IPS-18a (cell line): ENCODE measurements at regions not wholly inside any gene's neighbourhood (a gene's known extent, or its start where the extent isn't known, plus 50 kb on each side); places are given as distances from the start of the nearest gene placed in this dataset.

ENCODE experiments used
- H3K27ac ChIP-seq: one replicate; pipeline ENCODE4 v1.5.1; 2013; ENCODE audit warnings: low read length
- H3K27me3 ChIP-seq: one replicate; pipeline ENCODE4 v1.6.1; 2013; ENCODE audit warnings: mild to moderate bottlenecking, low read length; ENCODE audit not compliant: control insufficient read depth, insufficient read depth
- H3K36me3 ChIP-seq: one replicate; pipeline ENCODE4 v1.6.1; 2013; ENCODE audit warnings: low read depth, low read length; ENCODE audit not compliant: control insufficient read depth
- H3K4me1 ChIP-seq: one replicate; pipeline ENCODE4 v1.6.1; 2013; ENCODE audit warnings: low read depth, low read length; ENCODE audit not compliant: control insufficient read depth
- H3K4me3 ChIP-seq: one replicate; pipeline ENCODE4 v1.5.1; 2013; ENCODE audit warnings: low read length
- H3K9ac ChIP-seq: one replicate; pipeline ENCODE4 v1.6.1; 2013; ENCODE audit warnings: mild to moderate bottlenecking, low read length, moderate library complexity
- H3K9me3 ChIP-seq: one replicate; pipeline ENCODE4 v1.6.1; 2013; ENCODE audit warnings: low read depth, low read length; ENCODE audit not compliant: control insufficient read depth

GRCh38 chr12:111202237-111202915 lies 166.5 kb downstream of the PHETA1 start:
- H3K27ac ChIP-seq = no peak overlapping the region
- H3K9me3 ChIP-seq = no peaks in the 10 kb centered on the region
- H3K27me3 ChIP-seq = no peaks in the 10 kb centered on the region

GRCh38 chr12:111201495-111202236 lies 167.2 kb downstream of the PHETA1 start:
- no peaks in the 10 kb centered on the region for H3K27me3 ChIP-seq
- no peak overlapping the region for H3K9ac ChIP-seq
- no peaks in the 10 kb centered on the region for H3K36me3 ChIP-seq
- H3K27ac ChIP-seq = no peak overlapping the region
- no peaks in the 10 kb centered on the region for H3K9me3 ChIP-seq
- no peaks in the 10 kb centered on the region for H3K4me1 ChIP-seq
- no peak overlapping the region for H3K4me3 ChIP-seq

More at GRCh38 chr12:111202237-111202915, 166.5 kb downstream of the PHETA1 start:
- Histone ChIP-seq H3K4me1 (no peaks in the 10 kb centered on the region), H3K9ac (no peak overlapping the region), H3K36me3 (no peaks in the 10 kb centered on the region), H3K4me3 (no peak overlapping the region)

GRCh38 chr12:111201036-111201435 lies 167.9 kb downstream of the PHETA1 start:
- no peaks in the 10 kb centered on the region for H3K27me3 ChIP-seq
- no peaks in the 10 kb centered on the region for H3K36me3 ChIP-seq
- H3K9me3 ChIP-seq = no peaks in the 10 kb centered on the region
- H3K9ac ChIP-seq = no peak overlapping the region
- H3K27ac ChIP-seq = no peak overlapping the region
- no peak overlapping the region for H3K4me3 ChIP-seq
- no peaks in the 10 kb centered on the region for H3K4me1 ChIP-seq

- H3K4me3 ChIP-seq = no peak overlapping the region
- H3K27ac ChIP-seq = no peak overlapping the region
- H3K36me3 ChIP-seq = no peaks in the 10 kb centered on the region
- H3K9me3 ChIP-seq = no peaks in the 10 kb centered on the region
- no peak overlapping the region for H3K9ac ChIP-seq
- H3K27me3 ChIP-seq = no peaks in the 10 kb centered on the region
- H3K4me1 ChIP-seq = peaks cover 15% of the 10 kb centered on the region
These were observed 171.4 kb downstream of the PHETA1 start for GRCh38 chr12:111197376-111197944.

- Histone ChIP-seq H3K4me1 (peaks cover 17% of the 10 kb centered on the region), H3K27me3 (no peaks in the 10 kb centered on the region), H3K4me3 (no peak overlapping the region), H3K9me3 (no peaks in the 10 kb centered on the region), H3K9ac (no peak overlapping the region), H3K27ac (no peak overlapping the region), H3K36me3 (no peaks in the 10 kb centered on the region)
These were observed 172.4 kb downstream of the PHETA1 start for GRCh38 chr12:111196532-111196931.

GRCh38 chr12:111195316-111195715 lies 173.6 kb downstream of the PHETA1 start:
- no peak overlapping the region for H3K4me3 ChIP-seq
- H3K36me3 ChIP-seq = no peaks in the 10 kb centered on the region

GRCh38 chr12:111194703-111195051 lies 174.2 kb downstream of the PHETA1 start:
- no peaks in the 10 kb centered on the region for H3K27me3 ChIP-seq
- H3K4me3 ChIP-seq = no peak overlapping the region
- H3K36me3 ChIP-seq = no peaks in the 10 kb centered on the region
- H3K4me1 ChIP-seq = peaks cover 17% of the 10 kb centered on the region
- no peak overlapping the region for H3K9ac ChIP-seq
- no peaks in the 10 kb centered on the region for H3K9me3 ChIP-seq
- no peak overlapping the region for H3K27ac ChIP-seq

More at GRCh38 chr12:111195316-111195715, 173.6 kb downstream of the PHETA1 start:
- H3K9ac ChIP-seq = no peak overlapping the region
- no peaks in the 10 kb centered on the region for H3K27me3 ChIP-seq
- H3K9me3 ChIP-seq = no peaks in the 10 kb centered on the region
- no peak overlapping the region for H3K27ac ChIP-seq
- peaks cover 17% of the 10 kb centered on the region for H3K4me1 ChIP-seq

GRCh38 chr12:111193977-111194702 lies 174.8 kb downstream of the PHETA1 start:
- Histone ChIP-seq H3K27me3 (no peaks in the 10 kb centered on the region), H3K4me3 (no peak overlapping the region), H3K4me1 (peaks cover 17% of the 10 kb centered on the region), H3K9ac (no peak overlapping the region), H3K27ac (no peak overlapping the region), H3K36me3 (no peaks in the 10 kb centered on the region), H3K9me3 (no peaks in the 10 kb centered on the region)

- H3K9ac ChIP-seq = no peak overlapping the region
- H3K4me1 ChIP-seq = peaks cover 17% of the 10 kb centered on the region
- H3K36me3 ChIP-seq = no peaks in the 10 kb centered on the region
- H3K9me3 ChIP-seq = no peaks in the 10 kb centered on the region
- no peaks in the 10 kb centered on the region for H3K27me3 ChIP-seq
- H3K4me3 ChIP-seq = no peak overlapping the region
- H3K27ac ChIP-seq = no peak overlapping the region
These were observed 175.4 kb downstream of the PHETA1 start for GRCh38 chr12:111193496-111193895.

GRCh38 chr12:111193067-111193466 lies 175.8 kb downstream of the PHETA1 start:
- Histone ChIP-seq H3K27me3 (no peaks in the 10 kb centered on the region), H3K4me1 (peaks cover 17% of the 10 kb centered on the region)

GRCh38 chr12:111192647-111193046 lies 176.2 kb downstream of the PHETA1 start:
- Histone ChIP-seq H3K9ac (no peak overlapping the region), H3K27ac (no peak overlapping the region), H3K27me3 (no peaks in the 10 kb centered on the region), H3K4me1 (peaks cover 17% of the 10 kb centered on the region), H3K4me3 (no peak overlapping the region), H3K36me3 (no peaks in the 10 kb centered on the region), H3K9me3 (no peaks in the 10 kb centered on the region)

More at GRCh38 chr12:111193067-111193466, 175.8 kb downstream of the PHETA1 start:
- Histone ChIP-seq H3K36me3 (no peaks in the 10 kb centered on the region), H3K4me3 (no peak overlapping the region), H3K27ac (no peak overlapping the region), H3K9me3 (no peaks in the 10 kb centered on the region), H3K9ac (no peak overlapping the region)
